Activated CD8-positive, alpha-beta T cell treated with anti-CD3 and anti-CD28 coated beads, Interleukin-2, amount 10 ng/mL, durations not matched to agents 7 days and 5 days (primary cell): ENCODE measurements at regions not wholly inside any gene's neighbourhood (a gene's known extent, or its start where the extent isn't known, plus 50 kb on each side); places are given as distances from the start of the nearest gene placed in this dataset.

ENCODE experiments used
- ATAC-seq: fragments of 150-1000 bp; cut with Tn5 transposase; one replicate; pipeline ENCODE4 v1.10.0; 2021; ENCODE audit warnings: moderate library complexity
- CTCF ChIA-PET: fragments of 350-600 bp; sonication (Branson Sonifier 250); formaldehyde crosslinking; loops from one replicate; lab custom pipeline; 2021; ENCODE audit warnings: antibody characterized with exemption; lab: Charles Lee
- POLR2A ChIA-PET: fragments of 350-600 bp; sonication (Branson Sonifier 250); formaldehyde crosslinking; loops from one replicate; lab custom pipeline; 2021; ENCODE audit warnings: antibody characterized with exemption; lab: Charles Lee
- DNase-seq: peaks from one replicate; pipeline ENCODE4 v3.0.0-alpha.2; 2020
- H3K27ac Mint-ChIP-seq: one replicate; pipeline ENCODE4 v1.8.0; 2021; ENCODE audit warnings: mild to moderate bottlenecking, mixed read lengths
- H3K27me3 Mint-ChIP-seq: one replicate; pipeline ENCODE4 v1.8.0; 2021; ENCODE audit warnings: low read depth, mixed read lengths
- H3K36me3 Mint-ChIP-seq: one replicate; pipeline ENCODE4 v1.8.0; 2021; ENCODE audit warnings: low read depth, mixed read lengths
- H3K4me1 Mint-ChIP-seq: one replicate; pipeline ENCODE4 v1.8.0; 2021; ENCODE audit warnings: low read depth, mixed read lengths
- H3K4me3 Mint-ChIP-seq: one replicate; pipeline ENCODE4 v1.8.0; 2021; ENCODE audit warnings: mild to moderate bottlenecking, mixed read lengths
- H3K9me3 Mint-ChIP-seq: one replicate; pipeline ENCODE4 v1.8.0; 2022; ENCODE audit warnings: mixed read lengths; ENCODE audit not compliant: insufficient read depth

DNA sequence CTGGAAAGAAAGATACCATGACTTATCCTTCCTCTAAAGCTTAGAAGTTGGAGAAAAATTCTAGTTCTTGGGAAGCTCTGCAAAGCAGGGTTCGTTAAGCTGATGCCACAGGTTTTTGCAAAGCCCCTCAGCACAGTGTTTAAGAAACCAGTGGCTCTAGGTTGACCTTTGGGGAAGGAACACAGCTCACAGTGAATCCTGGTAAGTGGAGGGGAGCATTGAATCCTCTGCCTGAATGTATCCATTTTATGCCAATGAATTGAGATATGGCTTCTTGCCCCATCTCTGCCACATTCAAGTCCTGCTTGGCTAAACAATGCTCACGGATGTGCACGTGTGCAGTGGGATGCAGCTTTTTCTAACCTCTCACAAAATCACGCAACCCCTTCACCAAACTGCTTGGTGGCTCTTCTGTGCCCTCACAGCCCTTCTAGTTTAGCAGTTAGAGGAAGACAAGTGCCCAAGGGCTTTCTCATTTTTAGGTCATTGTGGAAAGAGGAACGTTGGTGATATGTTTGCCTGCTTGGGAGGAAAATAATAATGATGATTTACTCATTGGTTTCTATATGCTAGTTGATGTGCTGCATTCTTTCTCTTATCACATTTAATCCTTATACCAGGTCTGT lies 111.3 kb downstream of the DAD1 start:
- Mint-ChIP-seq H3K27me3 (no peaks in the 10 kb centered on the region), H3K36me3 (peaks cover 5% of the 10 kb centered on the region), H3K4me3 (peak overlapping the region; percentile 31), H3K27ac (peak overlapping the region; percentile 30), H3K4me1 (no peaks in the 10 kb centered on the region), H3K9me3 (no peaks in the 10 kb centered on the region)
- no peak for ATAC-seq
- ChIA-PET POLR2A (no interaction called here), CTCF (no interaction called here)
- DNase-seq = no peak

GRCh38 chr14:22476887-22477286 lies 112.1 kb downstream of the DAD1 start:
- H3K4me3 Mint-ChIP-seq = no peak overlapping the region
- H3K27me3 Mint-ChIP-seq = no peaks in the 10 kb centered on the region
- H3K9me3 Mint-ChIP-seq = no peaks in the 10 kb centered on the region
- peaks cover 3% of the 10 kb centered on the region for H3K36me3 Mint-ChIP-seq
- POLR2A ChIA-PET = no interaction called here
- CTCF ChIA-PET = no interaction called here
- H3K4me1 Mint-ChIP-seq = no peaks in the 10 kb centered on the region
- DNase-seq = no peak
- ATAC-seq = no peak
- H3K27ac Mint-ChIP-seq = no peak overlapping the region

DNA sequence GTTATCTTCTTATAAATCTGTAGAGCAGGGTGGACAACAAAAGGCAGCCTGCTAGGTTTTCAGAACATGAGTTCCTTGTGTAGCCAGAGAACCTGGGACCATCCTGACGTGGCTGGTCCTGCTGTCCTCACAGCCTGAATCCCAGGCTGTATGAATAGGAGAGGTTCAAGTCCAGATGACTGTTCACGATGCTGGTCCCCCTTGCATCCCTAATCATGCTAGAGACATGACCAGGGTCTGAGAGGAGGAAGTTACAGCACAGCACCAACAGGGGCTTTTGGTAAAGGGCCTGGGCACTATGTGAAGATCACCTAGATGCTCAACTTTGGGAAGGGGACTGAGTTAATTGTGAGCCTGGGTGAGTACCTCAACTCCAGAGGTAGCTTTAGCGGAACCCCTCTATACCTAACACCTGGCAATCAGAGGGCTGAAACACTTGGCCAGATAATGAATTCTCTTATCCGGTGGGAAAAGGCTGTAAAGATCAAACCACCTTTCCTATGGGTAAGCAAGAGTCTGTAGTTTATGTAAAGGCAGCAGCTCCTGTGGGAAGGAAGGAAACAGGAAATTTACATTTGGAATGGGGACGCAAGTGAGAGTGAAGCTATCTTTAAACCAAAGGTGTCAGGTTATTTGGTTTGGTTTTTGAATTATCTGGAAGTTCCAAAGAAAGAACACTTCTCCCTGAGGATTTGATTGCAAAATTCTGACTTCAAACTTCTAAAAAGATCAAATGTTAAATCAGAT lies 112.8 kb downstream of the DAD1 start:
- ChIA-PET POLR2A (no interaction called here), CTCF (no interaction called here)
- H3K9me3 Mint-ChIP-seq = no peaks in the 10 kb centered on the region
- DNase-seq (no peak), ATAC-seq (no peak)
- H3K4me1 Mint-ChIP-seq = no peaks in the 10 kb centered on the region
- peaks cover 3% of the 10 kb centered on the region for H3K36me3 Mint-ChIP-seq
- no peak overlapping the region for H3K27ac Mint-ChIP-seq
- no peak overlapping the region for H3K4me3 Mint-ChIP-seq
- H3K27me3 Mint-ChIP-seq = no peaks in the 10 kb centered on the region

DNA sequence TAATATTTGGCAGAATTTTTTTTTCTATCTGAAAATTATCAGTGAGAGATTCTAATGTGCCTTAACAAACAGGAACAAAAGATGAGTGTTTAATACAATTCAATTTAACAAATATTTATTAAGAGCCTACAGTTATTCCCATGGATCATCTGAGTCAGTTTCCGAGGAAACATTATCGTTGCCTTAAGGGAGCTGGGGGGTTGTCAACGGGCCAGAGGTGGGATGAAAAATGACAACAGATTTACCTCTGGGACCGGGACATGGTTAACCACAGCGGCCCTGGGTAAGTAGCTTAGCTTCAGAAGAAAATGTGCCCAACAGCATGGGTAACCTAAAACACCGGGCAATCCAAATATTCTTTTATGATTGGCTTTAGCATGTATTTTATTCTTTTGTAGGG lies 113.6 kb downstream of the DAD1 start:
- ATAC-seq = no peak
- no peaks in the 10 kb centered on the region for H3K27me3 Mint-ChIP-seq

GRCh38 chr14:22474730-22475351 lies 114.2 kb downstream of the DAD1 start:
- ATAC-seq (no peak), DNase-seq (no peak)
- Mint-ChIP-seq H3K4me3 (no peak overlapping the region), H3K9me3 (no peaks in the 10 kb centered on the region), H3K4me1 (no peaks in the 10 kb centered on the region), H3K27ac (no peak overlapping the region), H3K27me3 (no peaks in the 10 kb centered on the region), H3K36me3 (no peaks in the 10 kb centered on the region)
- ChIA-PET POLR2A (no interaction called here), CTCF (no interaction called here)

More for the DNA sequence above, 113.6 kb downstream of the DAD1 start:
- no peaks in the 10 kb centered on the region for H3K36me3 Mint-ChIP-seq
- POLR2A ChIA-PET = no interaction called here
- DNase-seq = no peak
- no peak overlapping the region for H3K4me3 Mint-ChIP-seq
- H3K27ac Mint-ChIP-seq = no peak overlapping the region
- CTCF ChIA-PET = no interaction called here
- H3K9me3 Mint-ChIP-seq = no peaks in the 10 kb centered on the region
- no peaks in the 10 kb centered on the region for H3K4me1 Mint-ChIP-seq

GRCh38 chr14:22472935-22473854 lies 115.8 kb downstream of the DAD1 start:
- ChIA-PET POLR2A (no interaction called here), CTCF (no interaction called here)
- H3K4me1 Mint-ChIP-seq = no peaks in the 10 kb centered on the region
- H3K27me3 Mint-ChIP-seq = no peaks in the 10 kb centered on the region
- DNase-seq (no peak), ATAC-seq (no peak)
- no peak overlapping the region for H3K27ac Mint-ChIP-seq
- H3K4me3 Mint-ChIP-seq = no peak overlapping the region
- no peaks in the 10 kb centered on the region for H3K36me3 Mint-ChIP-seq
- no peaks in the 10 kb centered on the region for H3K9me3 Mint-ChIP-seq

GRCh38 chr14:22472466-22472865 lies 116.6 kb downstream of the DAD1 start:
- no peak for DNase-seq
- ATAC-seq = no peak
- CTCF ChIA-PET = no interaction called here
- no peak overlapping the region for H3K27ac Mint-ChIP-seq
- H3K9me3 Mint-ChIP-seq = no peaks in the 10 kb centered on the region
- H3K4me3 Mint-ChIP-seq = no peak overlapping the region
- H3K27me3 Mint-ChIP-seq = no peaks in the 10 kb centered on the region
- POLR2A ChIA-PET = no interaction called here
- H3K4me1 Mint-ChIP-seq = no peaks in the 10 kb centered on the region
- no peaks in the 10 kb centered on the region for H3K36me3 Mint-ChIP-seq

- H3K4me3 Mint-ChIP-seq = no peak overlapping the region
- H3K27ac Mint-ChIP-seq = no peak overlapping the region
- ATAC-seq = no peak
- H3K27me3 Mint-ChIP-seq = no peaks in the 10 kb centered on the region
- no peaks in the 10 kb centered on the region for H3K9me3 Mint-ChIP-seq
- POLR2A ChIA-PET = no interaction called here
- CTCF ChIA-PET = no interaction called here
- H3K4me1 Mint-ChIP-seq = no peaks in the 10 kb centered on the region
- no peak for DNase-seq
- H3K36me3 Mint-ChIP-seq = no peaks in the 10 kb centered on the region
Observed at GRCh38 chr14:22471545-22472121, 117.4 kb downstream of the DAD1 start.

- H3K4me3 Mint-ChIP-seq = peak overlapping the region; percentile 8
Observed at GRCh38 chr14:22469538-22470303, 119.3 kb downstream of the DAD1 start.

GRCh38 chr14:22468830-22469229 lies 120.2 kb downstream of the DAD1 start:
- ATAC-seq (no peak), DNase-seq (no peak)
- ChIA-PET POLR2A (no interaction called here), CTCF (no interaction called here)
- Mint-ChIP-seq H3K4me1 (no peaks in the 10 kb centered on the region), H3K27me3 (no peaks in the 10 kb centered on the region), H3K27ac (no peak overlapping the region), H3K9me3 (no peaks in the 10 kb centered on the region), H3K4me3 (no peak overlapping the region), H3K36me3 (no peaks in the 10 kb centered on the region)

More at GRCh38 chr14:22469538-22470303, 119.3 kb downstream of the DAD1 start:
- DNase-seq = no peak
- Mint-ChIP-seq H3K36me3 (no peaks in the 10 kb centered on the region), H3K27me3 (no peaks in the 10 kb centered on the region), H3K27ac (no peak overlapping the region), H3K9me3 (no peaks in the 10 kb centered on the region), H3K4me1 (no peaks in the 10 kb centered on the region)
- POLR2A ChIA-PET = no interaction called here
- CTCF ChIA-PET = no interaction called here
- no peak for ATAC-seq

- Mint-ChIP-seq H3K4me3 (no peak overlapping the region), H3K36me3 (no peaks in the 10 kb centered on the region), H3K27ac (no peak overlapping the region), H3K9me3 (no peaks in the 10 kb centered on the region), H3K27me3 (no peaks in the 10 kb centered on the region), H3K4me1 (no peaks in the 10 kb centered on the region)
- POLR2A ChIA-PET = no interaction called here
- DNase-seq = no peak
- no peak for ATAC-seq
- CTCF ChIA-PET = no interaction called here
Observed at GRCh38 chr14:22466491-22466890, 122.5 kb downstream of the DAD1 start.
